ENCODE measurements at regions not wholly inside any gene's neighbourhood (a gene's known extent, or its start where the extent isn't known, plus 50 kb on each side); places are given as distances from the start of the nearest gene placed in this dataset.

DNA sequence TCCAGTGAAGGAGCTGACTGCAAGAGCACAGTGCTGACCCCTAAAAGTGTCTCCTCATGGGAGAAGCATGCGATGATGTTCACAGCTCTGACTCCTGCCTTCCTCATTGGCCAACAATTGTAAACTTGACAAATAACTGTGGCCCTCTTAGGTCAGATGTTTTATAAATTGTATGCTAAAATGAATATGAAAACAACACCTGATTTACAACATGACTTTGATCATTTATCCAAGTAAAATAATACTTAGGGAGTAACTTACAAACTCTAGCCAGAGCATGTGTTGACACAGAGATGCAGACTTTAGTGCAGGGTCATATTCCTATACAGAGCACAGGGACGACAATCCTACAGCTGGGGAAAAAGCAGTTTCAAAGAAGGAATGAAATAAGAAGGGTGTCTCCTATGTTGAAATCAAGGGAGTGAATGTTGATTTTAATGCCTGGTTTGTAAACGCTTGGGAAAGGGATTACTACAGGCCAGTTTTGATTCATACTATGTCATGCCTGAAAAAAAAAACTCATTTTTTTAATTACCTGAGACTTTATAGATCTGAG lies 391.4 kb upstream of the AKR1E2 start:
- TF ChIP-seq, protein P1, sequence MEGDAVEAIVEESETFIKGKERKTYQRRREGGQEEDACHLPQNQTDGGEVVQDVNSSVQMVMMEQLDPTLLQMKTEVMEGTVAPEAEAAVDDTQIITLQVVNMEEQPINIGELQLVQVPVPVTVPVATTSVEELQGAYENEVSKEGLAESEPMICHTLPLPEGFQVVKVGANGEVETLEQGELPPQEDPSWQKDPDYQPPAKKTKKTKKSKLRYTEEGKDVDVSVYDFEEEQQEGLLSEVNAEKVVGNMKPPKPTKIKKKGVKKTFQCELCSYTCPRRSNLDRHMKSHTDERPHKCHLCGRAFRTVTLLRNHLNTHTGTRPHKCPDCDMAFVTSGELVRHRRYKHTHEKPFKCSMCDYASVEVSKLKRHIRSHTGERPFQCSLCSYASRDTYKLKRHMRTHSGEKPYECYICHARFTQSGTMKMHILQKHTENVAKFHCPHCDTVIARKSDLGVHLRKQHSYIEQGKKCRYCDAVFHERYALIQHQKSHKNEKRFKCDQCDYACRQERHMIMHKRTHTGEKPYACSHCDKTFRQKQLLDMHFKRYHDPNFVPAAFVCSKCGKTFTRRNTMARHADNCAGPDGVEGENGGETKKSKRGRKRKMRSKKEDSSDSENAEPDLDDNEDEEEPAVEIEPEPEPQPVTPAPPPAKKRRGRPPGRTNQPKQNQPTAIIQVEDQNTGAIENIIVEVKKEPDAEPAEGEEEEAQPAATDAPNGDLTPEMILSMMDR (IDR thresholded peaks at IDR 0.05; ENCODE audit: low read depth, low read length, poor library complexity, severe bottlenecking) = no peak
- TF ChIP-seq EZH2phosphoT487 (IDR thresholded peaks at IDR 0.05; ENCODE audit: borderline replicate concordance, low read length) = no peak
